ENCODE measurements at regions not wholly inside any gene's neighbourhood (a gene's known extent, or its start where the extent isn't known, plus 50 kb on each side); places are given as distances from the start of the nearest gene placed in this dataset.

GRCh38 chr3:77943598-77943997 lies 903.7 kb downstream of the ROBO2 start:
- no peaks in the 10 kb centered on the region for H3K4me1 ChIP-seq (ENCODE audit: control insufficient read depth, extremely low read depth, insufficient read depth, low read length)
- H3K9ac ChIP-seq (ENCODE audit: insufficient read depth, low read length) = no peak overlapping the region
- no peaks in the 10 kb centered on the region for H3K9me3 ChIP-seq (ENCODE audit: control insufficient read depth, insufficient read depth, low read depth, low read length)
- H4K20me1 ChIP-seq (ENCODE audit: control insufficient read depth, extremely low read depth, insufficient read depth, low read length) = no peaks in the 10 kb centered on the region
- H3K27ac ChIP-seq (ENCODE audit: insufficient read depth, low read length) = no peak overlapping the region
- H3K4me3 ChIP-seq (replicated peaks in 1 of 4; ENCODE audit: control extremely low read depth in 1 of 4, insufficient read depth in 1 of 4, low read depth in 3 of 4, low read length in 4 of 4) = no peak overlapping the region
- no peak overlapping the region for H3K4me2 ChIP-seq (ENCODE audit: extremely low read depth, insufficient read depth, low read length)
- H3K79me2 ChIP-seq (ENCODE audit: control insufficient read depth, insufficient read depth, low read length) = no peaks in the 10 kb centered on the region
- DNase-seq (ENCODE audit: low read depth in 2 of 2) = no peak
- TF ChIP-seq CTCF (conservative IDR thresholded peaks at IDR 0.05 in 1 of 2, IDR thresholded peaks at IDR 0.05 in 1 of 2; ENCODE audit: low read depth in 1 of 2, low read length in 2 of 2) = no peak
- TF ChIP-seq EZH2 (IDR thresholded peaks at IDR 0.05; ENCODE audit: low read length, missing control alignments) = no peak
- no peak overlapping the region for H2AFZ ChIP-seq (ENCODE audit: low read length)
- no peaks in the 10 kb centered on the region for H3K27me3 ChIP-seq (ENCODE audit: control insufficient read depth, insufficient read depth, low read length)
- no peaks in the 10 kb centered on the region for H3K36me3 ChIP-seq (ENCODE audit: control insufficient read depth, insufficient read depth, low read length)

DNA sequence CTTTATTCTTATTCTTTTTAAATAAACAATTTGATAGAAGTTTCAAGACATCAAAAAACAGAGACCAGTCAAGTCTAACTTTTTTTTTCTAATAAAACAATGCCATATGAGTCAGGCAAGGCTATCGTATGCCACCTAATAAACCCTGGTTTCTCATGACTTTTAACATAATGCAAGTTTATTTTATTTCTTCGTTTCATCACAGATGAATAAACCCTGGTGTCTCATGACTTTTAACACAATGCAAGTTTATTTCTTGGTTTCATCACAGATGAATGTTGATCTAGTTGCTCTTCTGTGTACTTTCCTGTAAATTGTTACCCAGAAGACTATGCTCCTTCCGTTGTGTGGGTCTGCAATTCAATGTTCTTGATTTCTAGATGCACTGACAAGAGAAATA lies 905.4 kb downstream of the ROBO2 start:
- no peak overlapping the region for H3K9ac ChIP-seq (ENCODE audit: insufficient read depth, low read length)
- no peak overlapping the region for H3K27ac ChIP-seq (ENCODE audit: insufficient read depth, low read length)
- H3K79me2 ChIP-seq (ENCODE audit: control insufficient read depth, insufficient read depth, low read length) = no peaks in the 10 kb centered on the region
- no peaks in the 10 kb centered on the region for H3K4me1 ChIP-seq (ENCODE audit: control insufficient read depth, extremely low read depth, insufficient read depth, low read length)
- H3K9me3 ChIP-seq (ENCODE audit: control insufficient read depth, insufficient read depth, low read depth, low read length) = no peaks in the 10 kb centered on the region
- no peaks in the 10 kb centered on the region for H4K20me1 ChIP-seq (ENCODE audit: control insufficient read depth, extremely low read depth, insufficient read depth, low read length)
- DNase-seq (ENCODE audit: low read depth in 2 of 2) = peak in 1 of 2 donors; percentile 15
- TF ChIP-seq CTCF (conservative IDR thresholded peaks at IDR 0.05 in 1 of 2, IDR thresholded peaks at IDR 0.05 in 1 of 2; ENCODE audit: low read depth in 1 of 2, low read length in 2 of 2) = no peak
- TF ChIP-seq EZH2 (IDR thresholded peaks at IDR 0.05; ENCODE audit: low read length, missing control alignments) = no peak
- H3K4me2 ChIP-seq (ENCODE audit: extremely low read depth, insufficient read depth, low read length) = no peak overlapping the region
- H3K36me3 ChIP-seq (ENCODE audit: control insufficient read depth, insufficient read depth, low read length) = no peaks in the 10 kb centered on the region
- H3K4me3 ChIP-seq (replicated peaks in 1 of 4; ENCODE audit: control extremely low read depth in 1 of 4, insufficient read depth in 1 of 4, low read depth in 3 of 4, low read length in 4 of 4) = no peak overlapping the region
- no peak overlapping the region for H2AFZ ChIP-seq (ENCODE audit: low read length)
- H3K27me3 ChIP-seq (ENCODE audit: control insufficient read depth, insufficient read depth, low read length) = no peaks in the 10 kb centered on the region

DNA sequence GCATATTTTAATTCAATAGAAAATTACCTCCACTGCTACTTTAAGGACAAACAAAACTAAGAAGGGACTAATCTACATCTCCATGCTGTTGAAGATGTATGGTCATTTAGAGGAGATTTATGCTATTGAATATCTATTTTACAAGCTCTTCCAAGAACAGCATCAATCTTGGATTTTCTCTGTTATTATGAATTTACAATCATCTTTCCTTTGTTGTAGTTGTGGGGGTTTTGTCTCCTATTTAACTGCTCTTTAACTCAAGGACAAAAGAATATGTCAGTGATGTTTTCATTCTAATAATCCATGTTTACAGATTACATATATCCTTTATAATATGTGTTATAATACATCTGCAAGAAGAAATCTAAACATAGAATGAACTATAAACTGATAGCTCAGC lies 907.8 kb downstream of the ROBO2 start:
- Histone ChIP-seq H3K4me1 (ENCODE audit: control insufficient read depth, extremely low read depth, insufficient read depth, low read length) (no peaks in the 10 kb centered on the region), H3K79me2 (ENCODE audit: control insufficient read depth, insufficient read depth, low read length) (no peaks in the 10 kb centered on the region), H3K9ac (ENCODE audit: insufficient read depth, low read length) (no peak overlapping the region), H2AFZ (ENCODE audit: low read length) (no peak overlapping the region), H3K36me3 (ENCODE audit: control insufficient read depth, insufficient read depth, low read length) (no peaks in the 10 kb centered on the region), H4K20me1 (ENCODE audit: control insufficient read depth, extremely low read depth, insufficient read depth, low read length) (no peaks in the 10 kb centered on the region), H3K27ac (ENCODE audit: insufficient read depth, low read length) (no peak overlapping the region), H3K9me3 (ENCODE audit: control insufficient read depth, insufficient read depth, low read depth, low read length) (no peaks in the 10 kb centered on the region), H3K4me3 (replicated peaks in 1 of 4; ENCODE audit: control extremely low read depth in 1 of 4, insufficient read depth in 1 of 4, low read depth in 3 of 4, low read length in 4 of 4) (no peak overlapping the region), H3K27me3 (ENCODE audit: control insufficient read depth, insufficient read depth, low read length) (no peaks in the 10 kb centered on the region), H3K4me2 (ENCODE audit: extremely low read depth, insufficient read depth, low read length) (no peak overlapping the region)
- DNase-seq (ENCODE audit: low read depth in 2 of 2) = no peak
- TF ChIP-seq CTCF (conservative IDR thresholded peaks at IDR 0.05 in 1 of 2, IDR thresholded peaks at IDR 0.05 in 1 of 2; ENCODE audit: low read depth in 1 of 2, low read length in 2 of 2) = no peak
- TF ChIP-seq EZH2 (IDR thresholded peaks at IDR 0.05; ENCODE audit: low read length, missing control alignments) = no peak

All from fibroblast of lung (primary cell).